Sigmoid colon (tissue), 4 donors: ENCODE measurements at regions not wholly inside any gene's neighbourhood (a gene's known extent, or its start where the extent isn't known, plus 50 kb on each side); places are given as distances from the start of the nearest gene placed in this dataset.

ENCODE experiments used
- POLR2A ChIP-seq, 2 donors: fragments of 450-650 bp; IDR thresholded peaks; one replicate each; pipeline ENCODE4 v1.6.1; 2016; ENCODE audit warnings: antibody characterized with exemption in 2 of 2, mild to moderate bottlenecking in 2 of 2, moderate library complexity in 2 of 2
- POLR2AphosphoS5 ChIP-seq, 4 donors: sonication (generic); formaldehyde crosslinking; IDR thresholded peaks; one replicate each; pipeline ENCODE4 v1.6.1; 2017; ENCODE audit warnings: antibody characterized with exemption in 4 of 4
- TF ChIP-seq, protein P1 (sequence below), 4 experiments: fragments of 450-650 bp in 3 of 4; fragments of 200-600 bp in 1 of 4; IDR thresholded peaks; one replicate each; pipeline ENCODE4 v1.5.1; 2016 to 2019; ENCODE audit warnings: antibody characterized with exemption in 4 of 4, mild to moderate bottlenecking in 3 of 4, moderate library complexity in 2 of 4

GRCh38 chrX:40174854-40175510, 77.2 kb upstream of the BCOR start:
- TF ChIP-seq, protein P1, sequence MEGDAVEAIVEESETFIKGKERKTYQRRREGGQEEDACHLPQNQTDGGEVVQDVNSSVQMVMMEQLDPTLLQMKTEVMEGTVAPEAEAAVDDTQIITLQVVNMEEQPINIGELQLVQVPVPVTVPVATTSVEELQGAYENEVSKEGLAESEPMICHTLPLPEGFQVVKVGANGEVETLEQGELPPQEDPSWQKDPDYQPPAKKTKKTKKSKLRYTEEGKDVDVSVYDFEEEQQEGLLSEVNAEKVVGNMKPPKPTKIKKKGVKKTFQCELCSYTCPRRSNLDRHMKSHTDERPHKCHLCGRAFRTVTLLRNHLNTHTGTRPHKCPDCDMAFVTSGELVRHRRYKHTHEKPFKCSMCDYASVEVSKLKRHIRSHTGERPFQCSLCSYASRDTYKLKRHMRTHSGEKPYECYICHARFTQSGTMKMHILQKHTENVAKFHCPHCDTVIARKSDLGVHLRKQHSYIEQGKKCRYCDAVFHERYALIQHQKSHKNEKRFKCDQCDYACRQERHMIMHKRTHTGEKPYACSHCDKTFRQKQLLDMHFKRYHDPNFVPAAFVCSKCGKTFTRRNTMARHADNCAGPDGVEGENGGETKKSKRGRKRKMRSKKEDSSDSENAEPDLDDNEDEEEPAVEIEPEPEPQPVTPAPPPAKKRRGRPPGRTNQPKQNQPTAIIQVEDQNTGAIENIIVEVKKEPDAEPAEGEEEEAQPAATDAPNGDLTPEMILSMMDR (IDR thresholded peaks at IDR 0.05): no peak
- TF ChIP-seq POLR2AphosphoS5 (IDR thresholded peaks at IDR 0.05): no peak
- no peak for TF ChIP-seq POLR2A (IDR thresholded peaks at IDR 0.05)
